Activated CD4-positive, alpha-beta T cell treated with anti-CD3 and anti-CD28 coated beads, Interleukin-2, amount 50 U/mL, for 48 hours (primary cell): ENCODE measurements at regions not wholly inside any gene's neighbourhood (a gene's known extent, or its start where the extent isn't known, plus 50 kb on each side); places are given as distances from the start of the nearest gene placed in this dataset.

Experiments
- DNase-seq, 2 experiments: peaks; one replicate each; pipeline ENCODE4 v3.0.0-alpha.2; 2020

GRCh38 chr4:19772581-19772980, 479.1 kb upstream of the SLIT2 start:
- DNase-seq, result no peak

- no peak for DNase-seq
These were observed 495.0 kb upstream of the SLIT2 start for GRCh38 chr4:19756661-19757060.

GRCh38 chr4:19752599-19752998, 499.1 kb upstream of the SLIT2 start:
- DNase-seq, result no peak

- DNase-seq, result no peak
These were observed 502.9 kb upstream of the SLIT2 start for GRCh38 chr4:19748519-19749479.

GRCh38 chr4:19746377-19746776, 505.3 kb upstream of the SLIT2 start:
- DNase-seq, result no peak

- DNase-seq, result no peak
These were observed 508.5 kb upstream of the SLIT2 start for GRCh38 chr4:19743115-19743638.

- no peak for DNase-seq
These were observed 512.5 kb upstream of the SLIT2 start for GRCh38 chr4:19739101-19739651.

GRCh38 chr4:19736968-19737756, 514.5 kb upstream of the SLIT2 start:
- no peak for DNase-seq

- DNase-seq, result no peak
These were observed 516.7 kb upstream of the SLIT2 start for GRCh38 chr4:19735012-19735411.

GRCh38 chr4:19729886-19730651, 521.6 kb upstream of the SLIT2 start:
- DNase-seq, result no peak

GRCh38 chr4:19728773-19729172, 522.9 kb upstream of the SLIT2 start:
- no peak for DNase-seq

GRCh38 chr4:19727141-19727540, 524.6 kb upstream of the SLIT2 start:
- no peak for DNase-seq

- DNase-seq, result no peak
These were observed 526.6 kb upstream of the SLIT2 start for GRCh38 chr4:19725130-19725529.

GRCh38 chr4:19722404-19722803, 529.3 kb upstream of the SLIT2 start:
- DNase-seq, result no peak

GRCh38 chr4:19721587-19721986, 530.1 kb upstream of the SLIT2 start:
- no peak for DNase-seq

- DNase-seq, result no peak
These were observed 531.1 kb upstream of the SLIT2 start for GRCh38 chr4:19720610-19721009.

GRCh38 chr4:19720190-19720589, 531.5 kb upstream of the SLIT2 start:
- no peak for DNase-seq

- DNase-seq, result no peak
These were observed 539.8 kb upstream of the SLIT2 start for GRCh38 chr4:19711871-19712270.

- no peak for DNase-seq
These were observed 543.8 kb upstream of the SLIT2 start for GRCh38 chr4:19707876-19708275.

- no peak for DNase-seq
These were observed 548.3 kb upstream of the SLIT2 start for GRCh38 chr4:19703391-19703790.

GRCh38 chr4:19700992-19701391, 550.7 kb upstream of the SLIT2 start:
- no peak for DNase-seq

GRCh38 chr4:19698961-19699360, 552.7 kb upstream of the SLIT2 start:
- no peak for DNase-seq

- no peak for DNase-seq
These were observed 556.9 kb upstream of the SLIT2 start for GRCh38 chr4:19694812-19695211.
